ENCODE measurements at regions not wholly inside any gene's neighbourhood (a gene's known extent, or its start where the extent isn't known, plus 50 kb on each side); places are given as distances from the start of the nearest gene placed in this dataset.

DNA sequence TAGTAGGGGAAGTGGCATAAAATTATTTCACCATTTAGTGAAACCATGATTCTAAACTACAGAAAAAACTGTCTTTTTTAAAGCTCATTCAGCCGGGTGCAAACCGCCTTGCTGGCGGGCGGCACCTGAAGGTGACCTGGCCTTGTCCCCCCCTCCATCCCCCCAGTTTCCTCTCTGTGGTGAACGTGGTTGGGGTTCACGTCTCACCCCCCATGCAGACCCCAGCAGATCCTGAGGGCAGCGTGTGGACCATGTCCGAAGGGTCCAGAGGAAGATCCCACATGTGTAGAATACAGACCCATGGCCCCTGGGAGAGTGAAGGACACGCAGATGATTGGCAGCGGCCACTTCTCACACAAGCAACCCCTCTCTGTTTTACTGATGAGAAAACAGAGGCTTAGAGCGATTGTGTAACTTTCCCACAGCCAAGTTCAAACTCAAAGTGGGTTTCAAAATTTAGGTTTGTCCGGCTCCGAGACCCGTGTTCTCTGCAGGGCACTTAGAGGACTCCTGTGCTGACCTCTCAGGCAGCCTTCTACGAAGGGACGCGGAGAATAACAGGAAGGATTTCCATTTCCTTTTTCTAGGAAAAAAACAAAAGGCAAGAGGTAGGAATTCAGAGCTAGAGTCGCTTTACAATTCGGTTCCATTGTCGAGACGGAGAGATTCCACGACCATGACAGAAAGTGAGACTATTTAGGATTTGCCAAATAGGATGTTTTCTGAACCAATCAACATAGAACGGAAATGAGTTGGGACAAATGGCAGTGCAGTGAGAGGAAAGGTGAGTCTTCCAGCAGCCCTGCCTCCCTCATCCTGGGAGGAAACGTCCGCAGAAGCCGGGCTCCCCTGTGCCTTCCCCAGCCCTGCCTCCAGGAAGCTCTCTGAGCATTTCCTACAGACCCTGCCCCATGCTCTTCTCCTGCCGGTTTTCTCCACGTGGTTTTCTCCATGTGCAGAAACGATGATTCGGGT lies 67.6 kb upstream of the PITRM1 start:
- Histone ChIP-seq H3K9ac (ENCODE audit: low read depth, low read length, poor library complexity, severe bottlenecking) (no peak overlapping the region), H3K4me2 (ENCODE audit: low read depth, low read length, poor library complexity, severe bottlenecking) (no peak overlapping the region), H3K27me3 (ENCODE audit: insufficient read depth, low read length, poor library complexity, severe bottlenecking) (no peaks in the 10 kb centered on the region), H3K4me3 (ENCODE audit: low read length, poor library complexity, severe bottlenecking) (no peak overlapping the region), H3K4me1 (ENCODE audit: insufficient read depth, low read length, poor library complexity, severe bottlenecking) (no peaks in the 10 kb centered on the region), H3K79me2 (ENCODE audit: insufficient read depth, low read length) (no peaks in the 10 kb centered on the region), H4K20me1 (ENCODE audit: insufficient read depth, low read length, poor library complexity, severe bottlenecking) (no peaks in the 10 kb centered on the region), H3K36me3 (ENCODE audit: insufficient read depth, low read length) (no peaks in the 10 kb centered on the region), H3F3A (ENCODE audit: low read depth) (no peaks in the 10 kb centered on the region), H2AFZ (ENCODE audit: low read length) (no peak overlapping the region), H3K9me2 (replicated peaks; ENCODE audit: low read depth, low read length) (no peaks in the 10 kb centered on the region), H3K9me3 (ENCODE audit: insufficient read depth, low read depth, low read length) (no peaks in the 10 kb centered on the region)
- TF ChIP-seq, protein P1, sequence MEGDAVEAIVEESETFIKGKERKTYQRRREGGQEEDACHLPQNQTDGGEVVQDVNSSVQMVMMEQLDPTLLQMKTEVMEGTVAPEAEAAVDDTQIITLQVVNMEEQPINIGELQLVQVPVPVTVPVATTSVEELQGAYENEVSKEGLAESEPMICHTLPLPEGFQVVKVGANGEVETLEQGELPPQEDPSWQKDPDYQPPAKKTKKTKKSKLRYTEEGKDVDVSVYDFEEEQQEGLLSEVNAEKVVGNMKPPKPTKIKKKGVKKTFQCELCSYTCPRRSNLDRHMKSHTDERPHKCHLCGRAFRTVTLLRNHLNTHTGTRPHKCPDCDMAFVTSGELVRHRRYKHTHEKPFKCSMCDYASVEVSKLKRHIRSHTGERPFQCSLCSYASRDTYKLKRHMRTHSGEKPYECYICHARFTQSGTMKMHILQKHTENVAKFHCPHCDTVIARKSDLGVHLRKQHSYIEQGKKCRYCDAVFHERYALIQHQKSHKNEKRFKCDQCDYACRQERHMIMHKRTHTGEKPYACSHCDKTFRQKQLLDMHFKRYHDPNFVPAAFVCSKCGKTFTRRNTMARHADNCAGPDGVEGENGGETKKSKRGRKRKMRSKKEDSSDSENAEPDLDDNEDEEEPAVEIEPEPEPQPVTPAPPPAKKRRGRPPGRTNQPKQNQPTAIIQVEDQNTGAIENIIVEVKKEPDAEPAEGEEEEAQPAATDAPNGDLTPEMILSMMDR (conservative IDR thresholded peaks at IDR 0.05; ENCODE audit: low read length), result no peak
- no peak for TF ChIP-seq EZH2phosphoT487 (IDR thresholded peaks at IDR 0.05; ENCODE audit: borderline replicate concordance)

DNA sequence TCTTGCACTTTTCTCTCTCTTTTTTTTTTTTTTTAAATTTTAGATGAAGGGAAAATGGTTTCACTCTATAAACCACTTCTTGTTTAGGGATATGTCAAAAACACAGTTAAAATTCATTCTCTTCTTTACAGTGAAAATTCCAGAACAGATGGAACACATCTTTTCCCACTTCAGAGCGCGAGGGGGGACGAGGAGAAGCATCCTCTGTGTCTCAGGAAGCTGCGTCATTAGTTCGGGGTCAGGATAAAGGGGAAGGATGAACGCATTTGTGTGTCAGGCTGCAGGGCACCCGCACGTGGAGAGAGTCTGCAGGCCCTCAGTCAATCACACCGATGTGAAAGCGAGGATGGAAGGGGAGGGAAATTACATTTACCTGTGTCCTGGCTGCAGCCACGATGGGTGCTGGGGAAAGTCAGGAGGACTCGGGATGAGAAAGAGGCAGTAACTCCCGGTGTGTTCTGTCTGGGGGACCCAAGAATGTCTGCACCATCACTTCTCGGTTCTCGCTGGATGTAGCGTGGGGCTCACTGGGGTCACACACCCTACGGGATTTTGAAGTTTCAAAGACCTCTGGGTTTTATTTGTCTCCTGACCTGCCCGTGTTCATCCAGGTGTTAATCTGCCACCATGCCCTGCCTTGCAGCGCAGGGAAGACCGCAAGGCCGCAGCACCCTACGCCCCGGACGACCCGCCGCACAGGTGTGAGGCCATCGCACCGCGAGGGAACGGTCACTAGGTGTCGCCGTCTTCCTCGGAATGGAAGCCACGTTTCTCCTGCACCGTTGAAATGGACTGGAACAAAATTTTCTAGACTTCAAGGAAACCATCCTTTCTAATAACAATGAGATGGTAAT lies 66.7 kb upstream of the PITRM1 start:
- no peaks in the 10 kb centered on the region for H3K79me2 ChIP-seq (ENCODE audit: insufficient read depth, low read length)
- no peak overlapping the region for H2AFZ ChIP-seq (ENCODE audit: low read length)
- no peak overlapping the region for H3K4me2 ChIP-seq (ENCODE audit: low read depth, low read length, poor library complexity, severe bottlenecking)
- H3K4me3 ChIP-seq (ENCODE audit: low read length, poor library complexity, severe bottlenecking), result no peak overlapping the region
- no peaks in the 10 kb centered on the region for H3F3A ChIP-seq (ENCODE audit: low read depth)
- no peaks in the 10 kb centered on the region for H3K9me3 ChIP-seq (ENCODE audit: insufficient read depth, low read depth, low read length)
- H3K9me2 ChIP-seq (replicated peaks; ENCODE audit: low read depth, low read length), result no peaks in the 10 kb centered on the region
- H3K4me1 ChIP-seq (ENCODE audit: insufficient read depth, low read length, poor library complexity, severe bottlenecking), result no peaks in the 10 kb centered on the region
- no peak for TF ChIP-seq EZH2phosphoT487 (IDR thresholded peaks at IDR 0.05; ENCODE audit: borderline replicate concordance)
- TF ChIP-seq, protein P1 (conservative IDR thresholded peaks at IDR 0.05; ENCODE audit: low read length), result peak; percentile 78
- H3K36me3 ChIP-seq (ENCODE audit: insufficient read depth, low read length), result no peaks in the 10 kb centered on the region
- no peaks in the 10 kb centered on the region for H3K27me3 ChIP-seq (ENCODE audit: insufficient read depth, low read length, poor library complexity, severe bottlenecking)
- no peak overlapping the region for H3K9ac ChIP-seq (ENCODE audit: low read depth, low read length, poor library complexity, severe bottlenecking)
- H4K20me1 ChIP-seq (ENCODE audit: insufficient read depth, low read length, poor library complexity, severe bottlenecking), result no peaks in the 10 kb centered on the region

DNA sequence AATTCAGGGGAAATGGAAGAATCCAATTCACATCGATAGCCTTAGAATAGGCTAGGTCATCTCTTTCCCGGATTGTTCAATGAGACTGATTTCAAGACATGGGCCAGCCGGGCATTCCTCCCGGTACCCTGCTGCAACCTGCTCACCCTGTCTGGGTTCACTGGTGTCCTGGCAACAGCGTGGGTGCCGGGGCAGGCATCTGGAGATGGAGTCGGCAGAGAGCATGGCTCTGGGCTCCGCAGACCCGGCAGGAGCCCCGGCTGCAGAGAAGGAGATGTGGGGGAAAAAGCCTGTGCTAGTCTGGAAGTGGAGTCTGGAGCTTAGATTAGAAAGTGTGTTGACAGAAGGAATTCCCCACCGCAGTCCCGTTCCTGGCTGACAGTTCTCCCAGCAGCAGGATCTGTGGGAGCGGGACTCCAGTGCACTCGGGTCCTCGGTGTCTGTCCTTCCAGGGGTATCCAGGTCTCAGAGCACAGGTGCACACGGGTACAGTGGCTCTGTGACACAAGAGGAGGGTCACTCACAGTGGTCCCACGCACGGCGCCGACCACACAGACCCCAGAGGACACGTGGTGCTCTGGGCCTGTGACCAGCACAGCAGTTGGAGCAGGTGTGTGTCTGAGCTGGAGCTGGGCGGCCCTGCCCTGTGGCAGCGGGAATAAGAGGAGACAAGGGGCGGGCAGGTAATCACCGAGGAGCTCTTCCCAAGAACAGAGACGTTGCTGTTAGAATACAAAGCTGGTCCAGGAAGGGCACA lies 65.7 kb upstream of the PITRM1 start:
- no peaks in the 10 kb centered on the region for H3K9me2 ChIP-seq (replicated peaks; ENCODE audit: low read depth, low read length)
- H3K36me3 ChIP-seq (ENCODE audit: insufficient read depth, low read length), result no peaks in the 10 kb centered on the region
- TF ChIP-seq EZH2phosphoT487 (IDR thresholded peaks at IDR 0.05; ENCODE audit: borderline replicate concordance), result no peak
- TF ChIP-seq, protein P1 (conservative IDR thresholded peaks at IDR 0.05; ENCODE audit: low read length), result no peak

More for the DNA sequence above, 65.7 kb upstream of the PITRM1 start:
- Histone ChIP-seq H2AFZ (ENCODE audit: low read length) (no peak overlapping the region), H3K9me3 (ENCODE audit: insufficient read depth, low read depth, low read length) (no peaks in the 10 kb centered on the region), H3K9ac (ENCODE audit: low read depth, low read length, poor library complexity, severe bottlenecking) (no peak overlapping the region), H3K27me3 (ENCODE audit: insufficient read depth, low read length, poor library complexity, severe bottlenecking) (no peaks in the 10 kb centered on the region), H3F3A (ENCODE audit: low read depth) (no peaks in the 10 kb centered on the region), H3K4me3 (ENCODE audit: low read length, poor library complexity, severe bottlenecking) (no peak overlapping the region), H3K4me1 (ENCODE audit: insufficient read depth, low read length, poor library complexity, severe bottlenecking) (no peaks in the 10 kb centered on the region), H4K20me1 (ENCODE audit: insufficient read depth, low read length, poor library complexity, severe bottlenecking) (no peaks in the 10 kb centered on the region), H3K79me2 (ENCODE audit: insufficient read depth, low read length) (no peaks in the 10 kb centered on the region), H3K4me2 (ENCODE audit: low read depth, low read length, poor library complexity, severe bottlenecking) (no peak overlapping the region)
